Activated T-cell treated with anti-CD3 and anti-CD28 coated beads, Interleukin-2, amount 50 U/mL, for 4 hours (primary cell): ENCODE measurements at regions not wholly inside any gene's neighbourhood (a gene's known extent, or its start where the extent isn't known, plus 50 kb on each side); places are given as distances from the start of the nearest gene placed in this dataset.
"Not testable (repeated sequence)": the region's sequence is repeated elsewhere in the genome, so short reads cannot be mapped to it uniquely, and the experiment has no call there.

Experiments
- ATAC-seq, 2 donors: fragments of 200-7000 bp; cut with Tn5 transposase; one replicate each; pipeline ENCODE4 v1.10.0; 2021
- DNase-seq: peaks from one replicate; pipeline ENCODE4 v3.0.0-alpha.2; 2020
- H3K27me3 Mint-ChIP-seq: one replicate; pipeline ENCODE4 v1.8.0; 2021; ENCODE audit warnings: low read depth, mixed read lengths
- H3K36me3 Mint-ChIP-seq: one replicate; pipeline ENCODE4 v1.8.0; 2022; ENCODE audit warnings: mixed read lengths; ENCODE audit not compliant: insufficient read depth
- H3K4me1 Mint-ChIP-seq: one replicate; pipeline ENCODE4 v1.8.0; 2021; ENCODE audit warnings: low read depth, mixed read lengths
- H3K4me3 Mint-ChIP-seq: one replicate; pipeline ENCODE4 v1.8.0; 2021; ENCODE audit warnings: mild to moderate bottlenecking, moderate library complexity, mixed read lengths
- H3K9me3 Mint-ChIP-seq: one replicate; pipeline ENCODE4 v1.8.0; 2021; ENCODE audit warnings: mixed read lengths

DNA sequence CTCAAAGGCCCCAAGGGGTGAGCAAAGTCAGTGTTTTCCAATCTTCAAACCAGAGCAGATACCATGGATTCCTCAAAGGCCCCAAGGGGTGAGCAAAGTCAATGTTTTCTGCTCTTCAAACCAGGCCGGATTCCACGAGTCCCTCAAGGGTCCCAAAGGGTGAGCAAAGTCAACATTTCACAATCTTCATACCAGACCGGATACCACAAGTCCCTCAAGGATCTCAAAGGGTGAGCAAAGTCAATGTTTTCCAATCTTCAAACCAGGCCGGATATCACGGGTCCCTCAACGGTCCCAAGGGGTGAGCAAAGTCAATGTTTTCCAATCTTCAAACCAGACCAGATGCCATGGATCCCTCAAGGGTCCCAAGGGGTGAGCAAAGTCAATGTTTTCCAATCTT is 265.2 kb downstream of the CRLF2 start:
- not testable (repeated sequence) for H3K9me3 Mint-ChIP-seq, H3K4me1 Mint-ChIP-seq, H3K27me3 Mint-ChIP-seq, H3K36me3 Mint-ChIP-seq, H3K4me3 Mint-ChIP-seq, ATAC-seq, DNase-seq

GRCh38 chrX:943035-943434 is 269.4 kb downstream of the CRLF2 start:
- no peaks in the 10 kb centered on the region for H3K4me1 Mint-ChIP-seq
- peaks cover 13% of the 10 kb centered on the region for H3K27me3 Mint-ChIP-seq
- H3K4me3 Mint-ChIP-seq: no peak overlapping the region
- no peak for DNase-seq
- H3K9me3 Mint-ChIP-seq: peaks cover 3% of the 10 kb centered on the region
- H3K36me3 Mint-ChIP-seq: no peaks in the 10 kb centered on the region
- no peak for ATAC-seq

DNA sequence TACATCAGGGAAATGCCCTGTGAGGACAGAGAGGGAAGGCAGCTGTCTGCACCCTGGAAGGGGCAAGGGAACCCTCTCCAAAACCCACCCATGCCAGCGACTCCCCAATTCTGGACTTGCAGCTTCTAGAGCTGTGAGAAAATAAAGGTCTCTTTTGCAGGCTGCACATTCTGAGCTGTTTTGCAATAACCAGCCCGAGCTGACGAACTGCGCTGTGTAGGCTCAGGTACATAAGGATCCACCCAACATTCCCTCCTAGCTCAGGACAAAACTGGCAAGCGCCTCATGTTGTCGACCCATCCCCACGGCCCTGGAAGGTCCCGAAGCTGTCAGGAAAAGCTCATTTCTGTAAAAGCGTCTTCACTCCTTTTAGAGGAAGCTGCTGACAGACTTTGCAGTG is 271.8 kb downstream of the CRLF2 start:
- Mint-ChIP-seq H3K4me3 (no peak overlapping the region), H3K9me3 (no peaks in the 10 kb centered on the region), H3K4me1 (no peaks in the 10 kb centered on the region), H3K36me3 (no peaks in the 10 kb centered on the region), H3K27me3 (peaks cover 13% of the 10 kb centered on the region)
- DNase-seq: no peak
- no peak for ATAC-seq

- Mint-ChIP-seq H3K9me3 (no peaks in the 10 kb centered on the region), H3K4me3 (no peak overlapping the region), H3K36me3 (no peaks in the 10 kb centered on the region), H3K27me3 (peaks cover 13% of the 10 kb centered on the region), H3K4me1 (no peaks in the 10 kb centered on the region)
- no peak for ATAC-seq
- no peak for DNase-seq
Measured at GRCh38 chrX:936979-937769, 275.3 kb downstream of the CRLF2 start.

- Mint-ChIP-seq H3K4me1 (no peaks in the 10 kb centered on the region), H3K27me3 (no peaks in the 10 kb centered on the region), H3K4me3 (no peak overlapping the region), H3K36me3 (no peaks in the 10 kb centered on the region), H3K9me3 (no peaks in the 10 kb centered on the region)
- no peak for ATAC-seq
- no peak for DNase-seq
Measured at GRCh38 chrX:933611-934010, 278.8 kb downstream of the CRLF2 start.

DNA sequence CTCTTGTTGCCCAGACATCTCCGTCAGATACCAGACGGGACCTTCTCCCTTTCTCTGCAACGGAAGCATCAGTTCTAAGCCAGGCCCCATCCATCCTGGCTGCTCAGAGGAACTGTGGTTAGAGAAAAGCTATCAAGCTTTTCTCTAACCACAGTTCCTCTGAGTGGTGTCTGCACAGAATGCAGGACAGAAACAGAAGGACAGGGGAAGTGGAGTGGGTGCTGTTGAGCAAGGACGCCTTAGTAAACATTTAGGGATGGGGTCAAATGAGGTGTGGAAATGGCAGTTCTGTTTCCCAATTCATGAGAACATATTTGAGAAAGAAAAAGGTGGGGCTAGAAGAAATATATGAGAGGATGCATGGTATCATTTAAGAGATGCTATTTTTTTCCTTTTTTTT is 283.8 kb downstream of the CRLF2 start:
- H3K4me3 Mint-ChIP-seq: no peak overlapping the region
- H3K4me1 Mint-ChIP-seq: no peaks in the 10 kb centered on the region
- DNase-seq (no peak), ATAC-seq (no peak)
- no peaks in the 10 kb centered on the region for H3K36me3 Mint-ChIP-seq
- no peaks in the 10 kb centered on the region for H3K9me3 Mint-ChIP-seq
- no peaks in the 10 kb centered on the region for H3K27me3 Mint-ChIP-seq

- DNase-seq (no peak), ATAC-seq (no peak)
- Mint-ChIP-seq H3K4me3 (no peak overlapping the region), H3K36me3 (no peaks in the 10 kb centered on the region), H3K4me1 (no peaks in the 10 kb centered on the region), H3K27me3 (no peaks in the 10 kb centered on the region), H3K9me3 (no peaks in the 10 kb centered on the region)
Measured at GRCh38 chrX:926991-927390, 285.5 kb downstream of the CRLF2 start.

DNA sequence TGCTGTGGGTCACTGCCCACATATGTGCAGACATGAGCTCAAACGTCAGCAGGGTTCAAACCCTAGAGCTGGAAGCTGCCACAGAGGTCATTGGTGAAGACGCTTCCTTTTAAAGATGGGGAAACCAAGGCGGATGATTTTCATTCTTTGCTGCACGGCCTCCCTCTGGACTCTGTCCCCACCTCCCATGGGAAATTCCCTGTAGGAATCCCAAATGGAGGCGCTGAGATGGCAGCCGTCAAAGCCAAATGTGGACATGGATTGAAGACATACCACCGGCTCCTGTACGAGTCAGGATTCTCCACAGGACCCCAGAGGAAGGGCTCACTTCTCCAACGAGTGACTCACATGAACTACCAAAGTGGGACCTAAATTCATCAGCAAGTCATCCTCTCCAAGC is 286.4 kb downstream of the CRLF2 start:
- Mint-ChIP-seq H3K36me3 (no peaks in the 10 kb centered on the region), H3K4me1 (no peaks in the 10 kb centered on the region), H3K27me3 (no peaks in the 10 kb centered on the region), H3K4me3 (no peak overlapping the region), H3K9me3 (no peaks in the 10 kb centered on the region)
- ATAC-seq (no peak), DNase-seq (no peak)

DNA sequence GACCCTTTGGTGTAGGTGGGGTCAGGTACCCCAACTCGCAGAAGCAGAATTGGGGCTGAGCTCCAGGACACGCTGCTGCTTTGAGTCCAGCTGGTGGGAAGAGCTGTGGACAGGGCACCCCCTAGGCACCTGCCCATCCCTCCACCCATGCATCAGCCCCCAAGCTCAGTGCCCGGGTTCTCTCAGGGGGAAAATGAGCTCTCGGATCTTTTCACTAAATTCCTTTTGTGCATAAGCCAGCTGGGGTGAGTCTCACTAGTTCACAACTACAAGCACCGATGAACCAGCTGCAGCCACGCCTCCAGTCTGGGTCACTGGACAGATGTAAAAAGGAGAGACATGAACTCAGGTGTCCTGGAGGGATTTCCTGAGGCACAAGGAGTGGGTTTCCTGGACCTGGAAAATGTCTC is 286.8 kb downstream of the CRLF2 start:
- Mint-ChIP-seq H3K36me3 (no peaks in the 10 kb centered on the region), H3K4me1 (no peaks in the 10 kb centered on the region), H3K9me3 (no peaks in the 10 kb centered on the region), H3K4me3 (no peak overlapping the region), H3K27me3 (no peaks in the 10 kb centered on the region)
- ATAC-seq (no peak), DNase-seq (no peak)

DNA sequence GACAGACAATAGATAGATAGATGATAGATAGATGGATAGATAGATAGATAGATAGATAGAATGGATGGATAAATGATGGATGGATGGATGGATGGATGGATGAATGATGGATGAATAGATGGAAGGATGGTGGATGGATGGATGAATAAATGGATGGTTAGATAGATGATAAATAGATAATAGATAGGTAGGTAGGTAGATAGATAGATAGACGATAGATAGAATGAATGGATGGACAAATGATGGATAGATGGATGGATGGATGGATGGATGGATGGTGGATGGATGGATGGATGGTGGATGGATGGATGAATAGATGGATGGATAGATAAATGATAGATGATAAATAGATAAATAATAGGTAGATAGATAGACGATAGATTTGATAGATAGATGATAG is 287.4 kb downstream of the CRLF2 start:
- no peak for DNase-seq
- Mint-ChIP-seq H3K27me3 (no peaks in the 10 kb centered on the region), H3K4me1 (no peaks in the 10 kb centered on the region), H3K4me3 (no peak overlapping the region), H3K36me3 (no peaks in the 10 kb centered on the region), H3K9me3 (peaks cover 5% of the 10 kb centered on the region)
- no peak for ATAC-seq

- ATAC-seq (no peak), DNase-seq (no peak)
- Mint-ChIP-seq H3K36me3 (no peaks in the 10 kb centered on the region), H3K4me3 (no peak overlapping the region), H3K4me1 (no peaks in the 10 kb centered on the region), H3K9me3 (peaks cover 10% of the 10 kb centered on the region), H3K27me3 (no peaks in the 10 kb centered on the region)
Measured at GRCh38 chrX:924017-924416, 288.4 kb downstream of the CRLF2 start.

DNA sequence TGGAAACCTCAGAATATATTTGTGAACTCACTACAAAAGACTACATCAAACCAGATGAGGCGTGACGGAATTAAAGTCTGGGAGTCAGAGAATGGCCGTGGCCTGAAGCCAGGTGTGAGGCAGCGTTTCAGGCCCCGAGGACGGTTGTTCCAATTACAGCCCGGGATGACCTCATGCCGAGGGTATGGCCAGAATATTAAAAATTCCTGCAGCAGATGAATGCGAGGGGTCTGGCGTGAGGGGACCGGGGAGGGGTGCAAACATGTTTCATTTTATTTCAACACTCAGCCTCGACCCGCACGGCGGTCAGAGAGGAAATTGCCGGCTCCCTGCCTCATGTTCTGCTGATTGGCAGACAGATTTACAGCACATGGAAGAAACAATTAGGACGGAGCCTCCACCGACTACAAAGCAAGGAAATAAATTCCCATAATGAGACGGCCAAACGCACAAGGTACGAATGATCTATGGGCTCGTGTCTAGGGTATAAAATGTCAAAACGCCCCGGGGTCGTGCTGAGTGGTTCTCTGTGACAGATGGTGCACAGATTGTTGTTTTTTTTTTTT is 289.7 kb downstream of the SHOX start:
- peaks cover 10% of the 10 kb centered on the region for H3K9me3 Mint-ChIP-seq
- H3K27me3 Mint-ChIP-seq: no peaks in the 10 kb centered on the region
- ATAC-seq (no peak), DNase-seq (no peak)
- H3K4me3 Mint-ChIP-seq: no peak overlapping the region
- no peaks in the 10 kb centered on the region for H3K4me1 Mint-ChIP-seq
- no peaks in the 10 kb centered on the region for H3K36me3 Mint-ChIP-seq

DNA sequence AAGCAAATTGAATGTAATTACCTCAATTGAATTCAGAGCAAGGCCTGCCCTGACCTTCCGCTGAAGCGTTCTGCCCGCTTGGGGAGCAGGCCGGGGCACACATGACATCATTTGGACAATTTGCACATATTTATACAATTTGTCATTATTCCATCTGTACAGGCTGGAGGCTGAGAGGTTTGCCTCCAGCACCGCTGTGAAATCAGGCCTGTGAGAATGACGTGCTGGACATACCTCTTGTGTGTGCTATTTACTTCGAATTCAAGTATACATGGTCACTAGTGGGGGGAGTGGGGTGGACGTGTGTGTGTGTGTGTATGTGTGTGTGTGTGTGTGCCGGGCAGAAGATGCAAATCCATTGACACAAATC is 285.6 kb downstream of the SHOX start:
- ATAC-seq (no peak), DNase-seq (no peak)
- peaks cover 10% of the 10 kb centered on the region for H3K9me3 Mint-ChIP-seq

GRCh38 chrX:915427-916229 is 285.0 kb downstream of the SHOX start:
- Mint-ChIP-seq H3K36me3 (no peaks in the 10 kb centered on the region), H3K9me3 (peaks cover 10% of the 10 kb centered on the region), H3K4me1 (no peaks in the 10 kb centered on the region), H3K27me3 (no peaks in the 10 kb centered on the region), H3K4me3 (no peak overlapping the region)
- no peak for DNase-seq
- peak; percentile 56 to 73 for ATAC-seq

More for the DNA sequence above, 285.6 kb downstream of the SHOX start:
- H3K4me1 Mint-ChIP-seq: no peaks in the 10 kb centered on the region
- H3K36me3 Mint-ChIP-seq: no peaks in the 10 kb centered on the region
- H3K4me3 Mint-ChIP-seq: no peak overlapping the region
- no peaks in the 10 kb centered on the region for H3K27me3 Mint-ChIP-seq

DNA sequence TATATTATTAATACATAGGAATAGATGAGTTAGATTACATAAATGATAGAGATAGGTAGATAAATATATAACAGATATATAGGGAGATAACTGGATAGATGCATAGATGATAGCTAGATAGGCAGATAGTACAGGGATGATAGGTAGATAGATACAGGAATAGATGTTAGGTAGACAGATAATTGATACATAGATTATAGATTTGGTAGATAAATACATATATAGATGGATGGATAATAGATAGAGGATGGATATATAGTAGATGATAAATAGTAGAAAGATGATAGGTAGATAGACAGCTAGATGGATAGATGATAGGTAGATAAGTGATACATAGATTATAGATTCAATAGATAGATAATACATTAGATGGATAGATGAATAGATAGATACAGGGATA is 283.6 kb downstream of the SHOX start:
- Mint-ChIP-seq H3K4me1 (no peaks in the 10 kb centered on the region), H3K4me3 (no peak overlapping the region), H3K9me3 (peaks cover 5% of the 10 kb centered on the region), H3K27me3 (no peaks in the 10 kb centered on the region), H3K36me3 (no peaks in the 10 kb centered on the region)
- ATAC-seq: no peak
- no peak for DNase-seq
